NB4 (cell line): ENCODE measurements at regions not wholly inside any gene's neighbourhood (a gene's known extent, or its start where the extent isn't known, plus 50 kb on each side); places are given as distances from the start of the nearest gene placed in this dataset.

Source experiments
- DNase-seq: peaks from one replicate; pipeline ENCODE4 v3.0.0; 2010; ENCODE audit warnings: low read depth
- H3K4me3 ChIP-seq: one replicate; pipeline ENCODE4 v1.5.1; 2011; ENCODE audit warnings: mild to moderate bottlenecking, low read depth, low read length, moderate library complexity
- MYC ChIP-seq: IDR thresholded peaks from 2 replicates; pipeline ENCODE4 v1.6.1; 2011; ENCODE audit warnings: low read depth, low read length
- POLR2A ChIP-seq: IDR thresholded peaks from 2 replicates; pipeline ENCODE4 v1.6.1; 2011; ENCODE audit warnings: mild to moderate bottlenecking; ENCODE audit not compliant: insufficient read length; ENCODE audit errors: extremely low read depth
- TF ChIP-seq, protein P1 (sequence below): IDR thresholded peaks from one replicate; pipeline ENCODE4 v1.5.1; 2012; ENCODE audit warnings: low read depth, low read length
- TF ChIP-seq, protein P2 (sequence below): IDR thresholded peaks from 2 replicates; pipeline ENCODE4 v1.6.1; 2011; ENCODE audit warnings: low read depth, low read length

DNA sequence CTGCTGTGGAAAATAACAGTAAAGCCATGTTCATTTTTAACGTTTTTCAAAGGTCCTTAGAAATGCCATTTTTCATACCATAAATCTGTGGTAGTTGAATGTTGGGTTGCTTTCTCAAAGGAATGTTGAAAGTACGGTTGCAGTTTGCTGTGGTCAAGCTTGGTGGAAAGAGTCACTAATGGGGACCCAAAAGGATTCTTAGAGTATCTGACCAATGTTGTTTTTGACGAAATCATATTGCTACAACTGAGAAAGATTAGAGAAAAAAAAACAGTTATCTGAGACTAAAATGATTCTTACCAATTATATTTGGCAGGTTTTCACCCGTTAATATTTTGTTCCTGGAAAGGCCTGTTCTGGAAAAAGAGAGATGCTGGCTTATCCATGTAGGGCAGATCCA, 439.5 kb upstream of the ETAA1 start:
- H3K4me3 ChIP-seq, result no peak overlapping the region
- no peak for DNase-seq
- TF ChIP-seq MYC (no peak), POLR2A (no peak)
- TF ChIP-seq, protein P1, sequence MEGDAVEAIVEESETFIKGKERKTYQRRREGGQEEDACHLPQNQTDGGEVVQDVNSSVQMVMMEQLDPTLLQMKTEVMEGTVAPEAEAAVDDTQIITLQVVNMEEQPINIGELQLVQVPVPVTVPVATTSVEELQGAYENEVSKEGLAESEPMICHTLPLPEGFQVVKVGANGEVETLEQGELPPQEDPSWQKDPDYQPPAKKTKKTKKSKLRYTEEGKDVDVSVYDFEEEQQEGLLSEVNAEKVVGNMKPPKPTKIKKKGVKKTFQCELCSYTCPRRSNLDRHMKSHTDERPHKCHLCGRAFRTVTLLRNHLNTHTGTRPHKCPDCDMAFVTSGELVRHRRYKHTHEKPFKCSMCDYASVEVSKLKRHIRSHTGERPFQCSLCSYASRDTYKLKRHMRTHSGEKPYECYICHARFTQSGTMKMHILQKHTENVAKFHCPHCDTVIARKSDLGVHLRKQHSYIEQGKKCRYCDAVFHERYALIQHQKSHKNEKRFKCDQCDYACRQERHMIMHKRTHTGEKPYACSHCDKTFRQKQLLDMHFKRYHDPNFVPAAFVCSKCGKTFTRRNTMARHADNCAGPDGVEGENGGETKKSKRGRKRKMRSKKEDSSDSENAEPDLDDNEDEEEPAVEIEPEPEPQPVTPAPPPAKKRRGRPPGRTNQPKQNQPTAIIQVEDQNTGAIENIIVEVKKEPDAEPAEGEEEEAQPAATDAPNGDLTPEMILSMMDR, result no peak
- TF ChIP-seq, protein P2, sequence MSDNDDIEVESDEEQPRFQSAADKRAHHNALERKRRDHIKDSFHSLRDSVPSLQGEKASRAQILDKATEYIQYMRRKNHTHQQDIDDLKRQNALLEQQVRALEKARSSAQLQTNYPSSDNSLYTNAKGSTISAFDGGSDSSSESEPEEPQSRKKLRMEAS, result no peak

DNA sequence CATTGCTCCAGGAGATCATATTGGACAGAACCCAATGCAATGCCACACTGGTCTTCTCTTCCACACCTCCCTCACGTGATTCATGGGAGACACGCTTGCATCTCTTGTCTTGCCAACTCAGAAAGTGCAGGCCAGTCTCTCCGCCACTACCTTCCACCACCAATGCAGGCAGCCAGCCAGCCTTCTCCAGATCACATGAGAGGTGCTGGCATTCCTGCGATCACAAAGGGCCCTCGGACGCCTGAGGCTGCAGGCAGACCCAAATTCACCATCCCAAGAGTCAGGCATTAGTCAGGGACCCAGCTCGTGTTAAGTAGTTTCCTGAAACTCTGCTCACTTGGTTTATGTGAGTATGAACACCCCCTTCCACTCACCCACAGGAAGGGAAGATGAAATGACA, 437.0 kb upstream of the ETAA1 start:
- DNase-seq, result no peak
- no peak for TF ChIP-seq POLR2A
- TF ChIP-seq, protein P1, result no peak
- TF ChIP-seq MYC, result no peak
- TF ChIP-seq, protein P2, result no peak
- H3K4me3 ChIP-seq, result no peak overlapping the region

DNA sequence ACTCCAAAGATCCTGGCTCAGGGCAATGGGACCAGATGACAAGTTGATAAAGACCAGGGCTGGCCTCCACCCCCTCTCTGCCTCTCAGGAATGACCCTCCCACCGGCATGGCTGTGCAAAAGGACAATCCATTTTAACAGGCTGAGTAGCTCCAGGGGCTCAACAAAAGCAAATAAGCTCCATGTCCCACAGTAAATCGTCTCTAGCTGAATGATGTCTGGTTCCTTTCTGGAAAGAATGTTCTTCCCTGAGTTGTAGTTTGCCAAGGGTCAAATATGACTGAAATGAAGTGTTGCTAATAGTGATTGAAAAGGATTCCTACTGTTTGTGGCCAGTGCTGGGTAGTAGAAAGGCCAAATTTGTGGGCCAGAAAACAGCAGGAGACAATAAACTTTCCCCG, 434.4 kb upstream of the ETAA1 start:
- H3K4me3 ChIP-seq, result no peak overlapping the region
- TF ChIP-seq, protein P2, result no peak
- TF ChIP-seq POLR2A (no peak), MYC (no peak)
- TF ChIP-seq, protein P1, result no peak
- DNase-seq, result no peak

DNA sequence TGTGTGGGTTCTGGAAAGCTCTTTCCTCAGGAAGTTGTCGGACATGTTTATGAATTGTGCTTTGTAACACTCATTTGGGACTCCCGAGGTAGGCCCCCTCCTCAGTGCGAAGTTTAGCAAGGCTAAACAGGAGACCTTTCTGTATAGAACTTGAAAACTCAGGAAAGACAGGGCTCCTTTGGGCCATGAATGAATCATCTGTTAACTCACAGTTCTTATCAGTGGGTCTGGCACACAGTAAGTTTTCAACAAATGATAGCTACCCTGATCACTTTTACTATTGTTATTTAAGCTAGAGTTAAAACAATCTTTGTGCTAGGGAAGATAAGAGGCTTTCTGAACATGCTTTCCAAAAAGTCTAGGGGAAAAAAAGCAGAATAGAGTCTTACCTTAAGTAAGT, 430.5 kb upstream of the ETAA1 start:
- no peak overlapping the region for H3K4me3 ChIP-seq
- no peak for TF ChIP-seq MYC
- TF ChIP-seq POLR2A, result no peak
- TF ChIP-seq, protein P2, result no peak
- TF ChIP-seq, protein P1, result no peak
- DNase-seq, result no peak

DNA sequence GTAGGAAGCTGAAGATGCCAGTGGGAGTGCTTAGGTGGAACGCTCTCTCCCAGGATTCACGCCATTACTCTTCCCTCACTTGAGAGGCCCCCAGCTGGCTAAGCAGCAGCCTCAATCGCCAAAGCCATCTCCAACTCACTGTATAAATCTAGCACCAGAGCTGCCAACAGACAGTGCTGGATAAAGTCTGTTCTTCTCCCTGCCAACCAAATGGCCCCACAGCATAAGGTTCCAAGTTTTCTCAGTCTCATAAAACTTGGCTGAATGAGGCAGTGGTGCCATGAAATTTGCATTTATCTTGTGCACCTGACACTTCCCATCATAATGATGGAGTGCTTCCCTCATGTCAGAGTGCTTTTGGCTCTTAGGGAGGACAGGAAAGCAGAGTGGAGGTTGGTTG, 428.2 kb upstream of the ETAA1 start:
- no peak overlapping the region for H3K4me3 ChIP-seq
- TF ChIP-seq, protein P1, result no peak
- TF ChIP-seq MYC (no peak), POLR2A (no peak)
- TF ChIP-seq, protein P2, result no peak
- DNase-seq, result no peak

DNA sequence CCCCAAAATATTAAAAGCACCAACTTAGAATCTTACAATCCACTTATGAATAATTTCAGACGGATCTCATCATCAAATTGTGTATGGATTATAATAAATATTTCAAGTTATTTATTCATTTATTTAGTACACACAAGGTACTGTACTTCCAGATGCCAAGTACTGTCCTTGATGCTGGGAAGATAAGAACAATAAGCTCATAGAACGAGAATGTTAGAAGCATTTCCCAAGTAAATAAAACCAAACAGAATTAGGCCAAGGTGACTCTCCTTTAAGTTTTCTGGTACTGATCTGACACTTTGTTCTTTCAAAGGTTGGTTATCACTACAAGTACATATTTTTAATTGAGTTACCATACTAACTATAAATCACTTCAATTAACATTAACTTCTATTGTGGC, 416.1 kb upstream of the ETAA1 start:
- no peak for TF ChIP-seq POLR2A
- TF ChIP-seq, protein P1, result no peak
- TF ChIP-seq MYC, result no peak
- TF ChIP-seq, protein P2, result no peak
- no peak for DNase-seq
- no peak overlapping the region for H3K4me3 ChIP-seq
